HG03066 (cell line): ENCODE measurements at regions not wholly inside any gene's neighbourhood (a gene's known extent, or its start where the extent isn't known, plus 50 kb on each side); places are given as distances from the start of the nearest gene placed in this dataset.
"Not testable (repeated sequence)": the region's sequence is repeated elsewhere in the genome, so short reads cannot be mapped to it uniquely, and the experiment has no call there.

Experiments used
- ATAC-seq: cut with Tn5 transposase; IDR thresholded peaks from one replicate; pipeline ENCODE4 v1.9.1; 2021; ENCODE audit warnings: low read depth; ENCODE audit not compliant: unreplicated experiment

DNA sequence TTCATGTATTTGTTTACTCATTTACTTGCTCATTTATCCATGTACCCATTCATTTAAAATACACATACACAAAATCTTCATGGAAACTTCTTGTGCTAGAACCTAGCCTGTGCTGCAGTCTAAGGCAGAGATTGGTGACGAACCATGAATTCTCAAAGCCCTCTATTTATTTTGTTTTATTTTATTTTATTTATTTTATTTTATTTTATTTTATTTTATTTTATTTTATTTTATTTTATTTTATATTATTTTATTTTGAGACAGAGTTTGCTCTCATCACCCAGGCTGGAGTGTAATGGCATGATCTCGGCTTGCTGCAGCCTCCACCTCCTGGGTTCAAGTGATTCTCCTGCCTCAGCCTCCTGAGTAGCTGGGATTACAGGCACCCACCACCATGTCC is 334.9 kb upstream of the PAPPA start:
- ATAC-seq, result not testable (repeated sequence)

DNA sequence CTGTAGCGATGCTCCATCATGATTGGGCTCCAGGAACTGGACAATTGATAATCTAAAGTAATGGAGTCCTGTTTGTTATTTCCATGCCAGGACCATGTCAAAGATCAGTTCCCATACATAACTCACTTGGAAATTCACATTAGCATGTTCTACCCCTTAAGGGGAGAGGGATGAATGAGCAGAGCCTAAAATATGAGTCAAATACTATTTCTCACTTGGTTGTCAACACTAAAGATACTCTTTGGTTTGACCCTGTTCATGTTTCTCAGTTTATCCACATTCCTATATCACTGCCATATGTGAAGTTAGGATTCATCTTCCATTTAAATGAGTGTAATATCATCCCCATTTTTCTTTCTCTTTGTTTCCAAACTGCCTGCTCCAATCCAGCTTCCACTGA is 321.6 kb upstream of the PAPPA start:
- ATAC-seq, result no peak

DNA sequence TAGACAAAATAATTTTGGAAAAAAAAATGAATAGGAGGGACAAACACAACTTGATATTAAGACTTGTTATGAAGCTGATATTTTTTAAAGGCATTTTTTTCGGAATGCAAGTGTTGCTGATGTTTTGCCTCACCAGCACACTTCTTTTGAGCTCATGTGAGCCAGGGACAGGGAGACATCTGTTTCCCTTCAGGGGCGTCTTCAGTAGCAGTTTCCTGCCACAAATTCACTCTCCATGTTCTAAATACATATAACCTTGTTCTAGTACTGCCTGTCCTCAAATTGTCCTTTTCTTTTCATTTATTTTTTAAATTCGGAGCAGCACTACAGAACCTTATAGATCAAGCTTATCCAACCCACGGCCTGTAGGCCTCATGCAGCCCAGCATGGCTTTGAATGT is 316.0 kb upstream of the PAPPA start:
- ATAC-seq, result no peak

DNA sequence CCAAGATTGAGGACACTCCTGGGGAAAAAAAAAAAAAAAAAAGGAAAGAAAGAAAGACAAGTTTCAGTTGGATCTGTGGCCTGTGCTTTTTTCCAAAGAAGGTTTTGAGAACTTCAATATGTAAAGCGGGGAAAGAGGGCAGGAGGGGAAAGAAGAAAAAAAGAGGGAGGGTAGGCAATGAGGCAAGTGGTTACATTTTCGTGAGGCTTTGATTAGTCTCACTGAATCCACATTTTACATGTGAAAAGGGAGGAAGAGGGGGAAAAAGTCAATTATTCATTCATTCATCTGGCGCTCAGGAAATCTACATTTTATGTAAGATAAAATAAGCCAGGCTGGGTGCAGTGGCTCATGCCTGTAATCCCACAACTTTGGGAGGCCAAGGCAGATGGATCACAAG is 315.2 kb upstream of the PAPPA start:
- ATAC-seq, result no peak

DNA sequence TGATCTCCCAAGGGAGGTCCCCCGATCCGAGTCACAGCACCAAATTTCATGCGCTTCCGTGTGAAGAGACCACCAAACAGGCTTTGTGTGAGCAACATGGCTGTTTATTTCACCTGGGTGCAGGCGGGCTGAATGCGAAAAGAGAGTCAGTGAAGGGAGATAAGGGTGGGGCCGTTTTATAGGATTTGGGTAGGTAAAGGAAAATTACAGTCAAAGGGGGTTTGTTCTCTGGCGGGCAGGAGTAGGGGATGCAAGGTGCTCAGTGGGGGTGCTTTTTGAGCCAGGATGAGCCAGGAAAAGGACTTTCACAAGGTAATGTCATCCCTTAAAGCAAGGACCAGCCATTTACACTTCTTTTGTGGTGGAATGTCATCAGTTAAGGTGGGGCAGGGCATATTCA is 309.2 kb upstream of the PAPPA start:
- not testable (repeated sequence) for ATAC-seq

DNA sequence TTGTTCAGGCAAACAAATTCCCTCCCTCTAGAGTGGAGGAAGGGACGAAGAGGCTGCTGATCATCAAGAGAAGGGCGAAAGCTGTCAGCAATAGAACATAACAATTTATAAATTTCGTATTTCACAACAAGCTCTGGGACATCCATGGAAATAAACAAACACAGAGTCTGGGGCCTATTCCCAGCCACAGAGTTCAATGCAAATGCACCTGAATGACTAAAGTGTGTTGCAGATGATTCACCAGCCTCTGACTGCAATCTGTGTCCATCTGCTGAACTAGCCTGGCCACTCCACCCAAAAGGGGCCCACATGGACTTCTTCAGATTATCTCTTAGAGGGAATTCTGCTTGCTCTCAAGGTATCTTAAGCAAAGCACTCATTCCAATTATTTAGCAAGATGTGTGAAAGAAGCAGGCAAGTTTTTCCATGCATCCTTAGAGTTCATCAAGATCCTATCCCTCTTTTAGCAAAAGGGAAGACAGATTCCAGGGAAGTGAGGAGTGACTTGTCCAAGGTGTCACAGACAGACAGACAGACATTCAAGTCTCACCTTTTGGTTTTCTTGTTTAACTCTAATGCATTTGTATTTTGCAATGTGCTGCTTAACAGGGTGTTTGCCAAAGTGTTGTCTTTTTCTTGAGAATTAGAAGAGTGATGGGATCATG is 307.8 kb upstream of the PAPPA start:
- no peak for ATAC-seq

DNA sequence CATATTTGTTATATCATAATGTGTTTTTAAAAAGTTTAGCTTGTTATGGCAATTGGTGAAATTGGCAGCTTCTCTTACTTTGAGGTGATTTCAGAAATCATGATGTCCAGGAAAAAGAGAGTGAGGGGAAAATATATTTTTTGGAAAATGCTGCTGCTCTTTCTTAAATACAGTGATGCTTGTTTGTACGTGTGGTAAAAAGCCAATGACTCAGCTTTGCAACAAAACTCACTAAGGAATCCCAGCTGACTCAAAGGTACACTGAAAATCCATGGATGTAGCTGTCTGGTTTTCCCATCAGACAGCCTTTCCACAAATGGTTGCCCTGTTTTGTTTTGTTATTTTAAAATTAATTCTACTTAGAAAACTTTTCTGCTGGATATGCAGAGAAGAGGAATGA is 306.4 kb upstream of the PAPPA start:
- ATAC-seq, result no peak

DNA sequence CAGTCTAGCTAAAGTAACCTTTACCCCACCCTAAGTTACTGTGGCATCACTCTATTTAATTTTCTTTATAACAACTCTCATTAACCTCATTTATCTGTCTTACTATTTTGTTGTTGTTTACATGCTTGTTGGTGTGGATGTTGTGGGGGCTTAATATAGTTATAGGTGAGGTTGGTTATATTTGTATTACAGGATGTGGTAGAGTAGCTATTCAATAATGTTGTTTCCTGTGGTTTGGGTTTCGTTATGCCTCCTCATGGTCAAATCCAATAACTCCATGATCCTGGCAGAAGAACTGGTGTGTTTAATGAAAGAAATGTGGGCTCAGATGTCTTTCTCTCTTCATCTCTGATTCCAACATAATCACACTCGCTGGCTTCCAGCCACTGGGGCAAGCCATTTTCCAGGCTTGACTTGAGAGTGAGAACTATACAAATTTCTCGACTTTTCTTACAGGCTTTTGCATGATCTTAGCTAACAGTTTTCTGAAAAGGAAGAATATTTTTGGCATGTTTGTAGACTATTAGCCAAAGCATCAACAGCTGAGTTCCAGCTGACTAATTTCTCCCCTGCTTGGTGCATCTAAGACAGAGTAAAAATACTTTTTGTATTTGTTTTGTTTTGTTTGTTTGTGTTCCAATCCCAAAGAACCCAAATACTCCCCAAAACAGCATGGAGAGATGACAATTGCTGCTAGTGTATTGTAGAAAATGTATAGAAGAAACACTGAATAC is 303.7 kb upstream of the PAPPA start:
- ATAC-seq, result no peak

DNA sequence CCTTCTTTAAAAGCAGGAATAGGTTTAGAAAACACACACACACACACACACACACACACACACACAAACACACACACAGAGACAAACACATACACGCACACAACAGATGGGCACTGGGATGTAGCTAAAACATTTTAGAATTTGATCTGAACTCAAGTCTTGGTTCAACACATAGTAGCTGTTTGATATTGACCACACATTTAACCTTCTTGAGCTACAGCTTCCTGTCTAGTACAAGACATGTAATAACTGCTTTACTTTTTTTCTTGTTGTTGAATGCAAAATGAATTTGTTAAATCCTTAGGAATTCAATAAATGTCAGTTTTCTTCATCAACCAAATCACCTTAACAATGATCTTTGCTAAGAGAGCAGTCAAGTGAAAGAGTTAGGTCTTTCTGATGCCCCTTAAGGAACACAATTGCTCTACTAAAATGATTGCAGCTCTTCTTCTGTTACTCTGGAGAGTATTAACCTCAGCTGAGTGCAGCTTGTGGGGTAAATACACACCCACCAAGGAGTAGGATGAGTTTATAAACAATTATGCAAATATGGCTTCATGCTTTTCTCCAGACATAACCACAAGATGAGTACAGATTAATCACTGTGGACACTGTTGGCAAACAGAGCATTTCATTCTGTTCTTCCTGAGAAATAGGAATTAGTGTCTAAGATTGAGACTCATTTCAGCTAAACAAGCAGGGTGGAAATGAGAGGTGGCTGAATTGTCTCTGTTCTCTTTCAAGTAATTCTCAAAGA is 302.9 kb upstream of the PAPPA start:
- ATAC-seq, result no peak

DNA sequence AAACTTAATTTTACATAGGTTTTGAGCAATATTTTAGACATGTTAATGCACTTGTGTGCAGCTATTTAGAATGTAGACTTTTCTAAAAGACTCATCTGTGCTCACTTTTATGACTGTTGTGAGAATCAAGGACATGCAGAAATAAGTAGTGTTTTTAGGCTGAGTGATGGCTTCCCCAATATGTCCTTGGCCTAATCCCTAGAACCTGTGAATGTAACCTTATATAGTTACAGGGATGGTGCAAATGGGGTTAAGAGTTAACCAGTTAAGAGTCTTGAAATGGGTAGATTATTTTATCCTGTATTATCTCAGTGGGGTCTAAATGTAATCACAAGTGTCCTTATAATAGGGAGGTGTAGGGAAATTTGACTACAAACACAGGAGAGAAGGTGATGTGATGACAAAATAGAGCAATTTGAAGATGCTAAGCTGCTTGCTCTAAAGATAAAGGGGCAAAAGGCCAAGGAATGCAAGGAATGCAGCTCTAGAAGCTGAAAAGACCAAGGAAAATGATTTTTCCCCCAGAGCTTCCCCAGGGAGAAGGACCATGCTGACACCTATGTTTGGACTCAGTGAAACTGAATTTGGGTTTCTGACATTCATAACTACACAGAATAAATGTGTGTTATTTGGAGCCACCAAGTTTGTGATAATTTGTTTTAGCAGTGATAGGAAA is 298.0 kb upstream of the PAPPA start:
- ATAC-seq, result no peak

DNA sequence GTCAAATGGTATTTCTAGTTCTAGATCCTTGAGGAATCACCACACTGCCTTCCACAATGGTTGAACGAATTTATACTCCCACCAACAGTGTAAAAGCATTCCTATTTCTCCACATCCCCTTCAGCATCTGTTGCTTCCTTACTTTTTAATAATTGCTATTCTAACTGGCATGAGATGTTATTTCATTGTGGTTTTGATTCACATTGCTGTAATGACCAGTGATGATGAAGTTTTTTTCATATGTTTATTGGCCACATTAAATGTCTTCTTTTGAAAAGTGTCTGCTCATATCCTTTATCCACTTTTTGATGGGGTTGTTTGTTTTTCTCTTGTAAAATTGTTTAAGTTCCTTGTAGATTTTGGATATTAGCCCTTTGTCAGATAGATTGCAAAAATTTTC is 295.2 kb upstream of the PAPPA start:
- ATAC-seq, result not testable (repeated sequence)

DNA sequence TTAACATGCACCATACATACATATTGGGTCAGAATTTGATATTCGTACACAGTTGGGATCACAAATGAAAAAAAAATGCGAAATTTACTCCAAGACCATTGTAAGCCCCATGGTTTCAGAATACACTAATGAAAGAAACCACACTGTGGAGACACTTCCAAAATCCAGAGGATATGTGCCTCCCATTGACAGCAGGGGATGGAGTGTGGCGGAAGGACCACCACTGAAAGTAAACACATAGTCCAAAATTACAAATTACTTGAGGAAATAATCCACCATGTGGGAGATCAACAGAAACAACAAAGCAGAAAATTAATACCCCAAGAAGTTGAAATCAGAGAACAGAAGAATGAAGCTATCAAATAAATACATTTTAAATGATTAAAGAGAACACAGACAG is 291.6 kb upstream of the PAPPA start:
- ATAC-seq, result no peak

DNA sequence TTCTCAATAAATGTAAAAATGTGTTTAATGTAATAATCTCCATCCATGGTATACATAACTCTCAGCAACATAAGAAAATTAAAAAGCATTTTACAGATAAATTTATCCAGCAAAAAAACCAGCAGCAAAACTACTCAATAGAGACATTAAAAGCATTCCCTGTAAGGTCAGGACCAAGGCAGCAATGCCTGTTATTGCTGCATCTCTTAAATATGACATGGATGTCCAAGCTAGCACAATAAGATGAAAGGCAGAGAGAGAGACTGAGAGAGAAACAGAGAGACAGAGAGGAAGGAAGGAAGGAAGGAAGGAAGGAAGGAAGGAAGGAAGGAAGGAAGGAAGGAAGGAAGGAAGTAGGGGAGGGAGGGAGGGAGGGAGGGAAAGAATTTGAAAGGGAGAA is 289.0 kb upstream of the PAPPA start:
- ATAC-seq, result no peak

DNA sequence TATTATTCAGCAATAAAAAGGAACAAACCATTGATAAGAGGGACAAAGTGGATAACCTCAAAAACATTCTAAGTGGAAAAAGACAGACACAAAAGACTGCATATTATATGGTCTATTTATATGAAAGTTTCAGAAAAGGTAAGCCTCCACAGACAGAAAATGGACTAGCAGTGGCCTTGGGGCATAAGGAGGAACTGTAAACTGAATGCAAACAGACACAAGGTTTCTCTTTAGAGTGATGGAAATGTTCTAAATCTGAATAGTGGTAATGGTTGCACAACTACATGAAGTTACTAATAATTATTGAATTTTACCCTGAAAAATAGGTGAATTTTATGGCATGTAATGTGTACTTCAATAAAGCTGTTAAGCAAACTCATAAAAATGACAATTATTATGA is 286.3 kb upstream of the PAPPA start:
- no peak for ATAC-seq

DNA sequence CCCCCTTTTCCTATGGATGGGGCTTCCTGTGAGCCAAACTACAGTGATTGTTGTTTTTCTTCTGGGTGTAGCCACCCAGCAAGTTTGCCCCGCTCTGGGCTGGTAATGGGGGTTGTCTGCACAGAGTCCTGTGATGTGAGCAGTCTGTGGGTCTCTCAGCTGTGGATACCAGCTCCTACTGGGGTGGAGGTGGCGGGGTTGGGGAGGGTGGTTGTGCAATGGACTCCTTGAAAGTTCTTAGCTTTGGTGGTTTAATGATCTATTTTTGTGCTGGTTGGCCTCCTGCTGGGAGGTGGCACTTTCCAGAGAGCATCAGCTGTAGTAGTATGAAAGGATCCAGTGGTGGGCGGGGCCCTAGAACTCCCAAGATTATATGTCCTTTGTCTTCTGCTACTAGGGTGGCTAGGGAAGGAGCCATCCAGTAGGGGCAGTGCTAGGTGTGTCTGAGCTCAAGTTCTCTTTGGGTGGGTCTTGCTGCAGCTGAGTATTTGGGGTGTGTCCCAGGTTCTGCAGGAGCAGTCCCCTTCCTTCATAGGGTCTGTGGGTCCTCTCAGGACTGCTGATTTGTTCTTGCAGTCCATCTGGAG is 275.6 kb upstream of the PAPPA start:
- no peak for ATAC-seq

DNA sequence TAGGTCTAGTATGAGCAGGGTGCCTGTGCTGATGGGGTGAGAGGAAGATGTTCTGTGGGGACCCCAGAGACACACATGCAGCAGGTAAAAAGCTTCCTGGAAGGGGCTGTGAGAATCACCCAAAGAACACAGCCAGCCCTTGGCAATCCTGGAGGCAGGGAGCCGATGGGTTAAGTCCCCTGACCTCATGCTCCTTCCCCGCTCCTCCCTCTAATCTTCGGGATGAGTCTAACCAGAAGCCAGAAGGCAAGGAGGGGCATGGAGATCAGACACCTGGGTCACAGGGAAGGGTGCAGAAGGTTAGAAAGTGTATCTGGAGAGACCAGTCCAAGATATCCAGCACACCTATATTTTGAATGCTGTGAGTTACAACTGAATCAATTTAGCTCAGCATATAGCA is 274.1 kb upstream of the PAPPA start:
- no peak for ATAC-seq

DNA sequence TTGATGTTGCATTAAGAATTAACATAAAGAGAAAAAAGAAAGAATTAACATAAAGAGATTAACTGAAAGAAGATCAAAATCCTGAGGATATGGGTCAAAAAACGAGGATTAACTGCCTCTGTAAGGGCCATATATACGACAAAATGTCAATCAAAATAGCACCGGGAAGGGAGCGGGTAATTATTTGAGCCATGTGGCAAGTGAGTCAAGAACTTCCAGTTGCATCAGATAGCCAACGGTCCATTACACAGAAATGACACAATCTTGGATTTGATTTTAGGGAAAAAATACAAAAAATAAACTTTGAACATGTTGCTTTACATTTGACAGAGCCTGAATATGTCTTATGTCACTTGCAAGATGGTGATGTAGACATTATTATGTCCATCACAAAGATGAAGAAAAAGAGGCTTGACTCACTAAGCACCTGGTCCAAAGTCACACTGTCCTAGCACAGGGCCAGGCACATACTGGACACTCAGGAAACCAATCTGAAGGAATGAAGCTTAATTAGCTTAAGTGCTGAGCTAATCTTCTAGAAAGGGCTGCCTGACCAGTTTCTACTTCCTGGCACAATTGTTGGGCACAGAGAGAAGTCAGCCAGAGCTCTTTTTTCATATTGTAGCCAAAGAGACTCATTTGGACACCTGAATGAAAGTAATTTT is 273.2 kb upstream of the PAPPA start:
- ATAC-seq, result no peak

DNA sequence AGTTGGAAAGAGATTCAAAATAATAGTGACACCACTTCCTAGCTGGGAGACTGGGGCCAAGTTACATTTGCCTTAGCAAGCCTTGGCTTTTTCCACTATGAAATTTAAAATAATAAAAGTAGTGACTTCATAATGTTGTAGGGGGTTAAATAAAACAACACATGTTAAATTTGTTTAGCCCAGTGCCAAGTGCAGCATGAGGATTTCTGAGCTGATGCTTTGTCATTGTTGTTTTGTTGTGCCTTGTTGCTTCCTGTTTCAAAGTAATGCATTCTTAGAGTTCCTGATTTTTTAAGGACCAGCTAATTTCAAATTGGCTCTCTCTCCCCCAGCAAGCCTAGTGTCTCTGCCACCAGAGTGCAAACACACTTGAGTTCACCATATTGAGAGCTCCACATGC is 270.7 kb upstream of the PAPPA start:
- ATAC-seq, result no peak

DNA sequence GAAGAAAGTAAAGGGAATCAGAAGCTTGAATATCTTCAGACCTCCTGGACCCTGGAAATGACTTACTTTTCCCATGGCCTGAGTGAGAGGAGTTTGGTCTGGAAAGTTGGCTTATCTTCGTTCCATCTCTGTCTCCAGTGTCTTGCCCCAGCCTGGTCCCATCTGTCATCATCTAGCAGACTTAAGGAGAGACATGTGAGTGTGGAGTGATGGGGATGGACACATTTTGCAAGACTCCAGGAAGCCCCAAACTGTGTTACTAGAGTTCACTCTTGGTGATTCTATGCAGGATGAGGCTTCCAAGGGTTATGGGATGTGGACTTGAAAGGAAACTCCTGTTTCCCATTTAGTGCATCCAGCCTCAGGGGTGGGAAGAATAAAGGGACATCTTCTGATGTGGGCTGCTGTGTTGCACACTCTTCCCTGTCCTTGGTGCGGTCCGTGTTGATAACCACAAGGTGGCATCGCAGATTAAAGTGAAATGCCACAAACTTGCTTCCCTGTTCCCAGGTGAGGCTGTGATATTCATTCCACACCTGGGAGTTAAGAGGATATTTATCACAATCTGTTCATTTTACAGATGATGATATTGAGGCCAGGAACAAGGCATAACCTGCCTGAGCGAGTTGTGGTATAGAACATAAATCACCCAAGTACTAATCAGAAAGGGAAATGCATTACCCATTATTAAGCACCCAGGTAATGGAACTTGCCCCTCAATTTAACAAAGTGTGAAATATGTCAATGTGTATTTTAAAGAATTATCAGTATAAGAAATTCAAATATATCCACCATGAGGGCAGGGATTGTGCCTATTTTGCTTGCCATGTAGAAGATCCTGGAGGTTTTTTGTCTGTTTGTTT is 269.9 kb upstream of the PAPPA start:
- ATAC-seq, result no peak
